Smooth muscle cell (in vitro differentiated cells): ENCODE measurements at regions not wholly inside any gene's neighbourhood (a gene's known extent, or its start where the extent isn't known, plus 50 kb on each side); places are given as distances from the start of the nearest gene placed in this dataset.

ENCODE experiments used
- DNase-seq: peaks from one replicate; lab custom pipeline; 2025; ENCODE audit not compliant: unreplicated experiment; lab: John Stamatoyannopoulos, UW
- H2AFZ ChIP-seq: fragments of 200-600 bp; sonication (generic); 2 replicates; pipeline ENCODE4 v1.6.0; 2016; ENCODE audit warnings: antibody characterized with exemption, low read depth, mild to moderate bottlenecking
- H3F3A ChIP-seq: fragments of 200-600 bp; sonication (generic); 2 replicates; pipeline ENCODE4 v1.6.0; 2017; ENCODE audit warnings: antibody characterized with exemption, low read depth
- H3K27ac ChIP-seq: fragments of 200-600 bp; sonication (generic); 2 replicates; pipeline ENCODE4 v1.5.1; 2016; ENCODE audit warnings: low read depth, mild to moderate bottlenecking
- H3K27me3 ChIP-seq: fragments of 200-600 bp; sonication (generic); 2 replicates; pipeline ENCODE4 v1.6.1; 2016; ENCODE audit warnings: low read depth, mild to moderate bottlenecking
- H3K36me3 ChIP-seq: fragments of 200-600 bp; sonication (generic); 2 replicates; pipeline ENCODE4 v1.5.1; 2016; ENCODE audit warnings: low read depth
- H3K4me1 ChIP-seq: fragments of 200-600 bp; sonication (generic); 2 replicates; pipeline ENCODE4 v1.5.1; 2016; ENCODE audit warnings: low read depth
- H3K4me2 ChIP-seq: fragments of 200-600 bp; sonication (generic); 2 replicates; pipeline ENCODE4 v1.6.0; 2016; ENCODE audit warnings: mild to moderate bottlenecking
- H3K4me3 ChIP-seq: fragments of 200-600 bp; sonication (generic); 2 replicates; pipeline ENCODE4 v1.5.1; 2016; ENCODE audit warnings: mild to moderate bottlenecking
- H3K79me2 ChIP-seq: fragments of 200-600 bp; sonication (generic); 2 replicates; pipeline ENCODE4 v1.6.0; 2016; ENCODE audit warnings: low read depth, mild to moderate bottlenecking
- H3K9ac ChIP-seq: fragments of 200-600 bp; sonication (generic); 2 replicates; pipeline ENCODE4 v1.6.0; 2016; ENCODE audit warnings: low read depth
- H3K9me3 ChIP-seq: fragments of 200-600 bp; sonication (generic); replicated peaks from 2 replicates; pipeline ENCODE4 v1.5.1; 2016; ENCODE audit warnings: low read depth
- H4K20me1 ChIP-seq: fragments of 200-600 bp; sonication (generic); 2 replicates; pipeline ENCODE4 v1.6.0; 2016; ENCODE audit warnings: low read depth
- WGBS: methylation state at CpG from one replicate; pipeline ENCODE4 v1.1.7; 2016; ENCODE audit warnings: low lambda C conversion rate; 5-methylcytosine and 5-hydroxymethylcytosine counted together
- TF ChIP-seq, protein P1 (sequence below): fragments of 200-600 bp; sonication (generic); IDR thresholded peaks from 2 replicates; pipeline ENCODE4 v1.5.1; 2017; ENCODE audit warnings: borderline replicate concordance, mild to moderate bottlenecking, antibody characterized with exemption; ENCODE audit not compliant: insufficient read depth, poor library complexity, severe bottlenecking

GRCh38 chr9:80934095-80934494 lies 755.3 kb downstream of the TLE1 start:
- Histone ChIP-seq H3K9me3 (no peaks in the 10 kb centered on the region), H3K9ac (no peak overlapping the region), H3K36me3 (no peaks in the 10 kb centered on the region), H3K4me2 (no peak overlapping the region), H3K27ac (no peak overlapping the region), H3K27me3 (no peaks in the 10 kb centered on the region), H3K79me2 (no peaks in the 10 kb centered on the region), H2AFZ (no peak overlapping the region), H4K20me1 (no peaks in the 10 kb centered on the region), H3K4me3 (no peak overlapping the region), H3K4me1 (no peaks in the 10 kb centered on the region), H3F3A (no peaks in the 10 kb centered on the region)
- no peak for DNase-seq
- WGBS, result 69% methylated on average over 3 of the region's 3 CpGs
- TF ChIP-seq, protein P1, sequence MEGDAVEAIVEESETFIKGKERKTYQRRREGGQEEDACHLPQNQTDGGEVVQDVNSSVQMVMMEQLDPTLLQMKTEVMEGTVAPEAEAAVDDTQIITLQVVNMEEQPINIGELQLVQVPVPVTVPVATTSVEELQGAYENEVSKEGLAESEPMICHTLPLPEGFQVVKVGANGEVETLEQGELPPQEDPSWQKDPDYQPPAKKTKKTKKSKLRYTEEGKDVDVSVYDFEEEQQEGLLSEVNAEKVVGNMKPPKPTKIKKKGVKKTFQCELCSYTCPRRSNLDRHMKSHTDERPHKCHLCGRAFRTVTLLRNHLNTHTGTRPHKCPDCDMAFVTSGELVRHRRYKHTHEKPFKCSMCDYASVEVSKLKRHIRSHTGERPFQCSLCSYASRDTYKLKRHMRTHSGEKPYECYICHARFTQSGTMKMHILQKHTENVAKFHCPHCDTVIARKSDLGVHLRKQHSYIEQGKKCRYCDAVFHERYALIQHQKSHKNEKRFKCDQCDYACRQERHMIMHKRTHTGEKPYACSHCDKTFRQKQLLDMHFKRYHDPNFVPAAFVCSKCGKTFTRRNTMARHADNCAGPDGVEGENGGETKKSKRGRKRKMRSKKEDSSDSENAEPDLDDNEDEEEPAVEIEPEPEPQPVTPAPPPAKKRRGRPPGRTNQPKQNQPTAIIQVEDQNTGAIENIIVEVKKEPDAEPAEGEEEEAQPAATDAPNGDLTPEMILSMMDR, result no peak

DNA sequence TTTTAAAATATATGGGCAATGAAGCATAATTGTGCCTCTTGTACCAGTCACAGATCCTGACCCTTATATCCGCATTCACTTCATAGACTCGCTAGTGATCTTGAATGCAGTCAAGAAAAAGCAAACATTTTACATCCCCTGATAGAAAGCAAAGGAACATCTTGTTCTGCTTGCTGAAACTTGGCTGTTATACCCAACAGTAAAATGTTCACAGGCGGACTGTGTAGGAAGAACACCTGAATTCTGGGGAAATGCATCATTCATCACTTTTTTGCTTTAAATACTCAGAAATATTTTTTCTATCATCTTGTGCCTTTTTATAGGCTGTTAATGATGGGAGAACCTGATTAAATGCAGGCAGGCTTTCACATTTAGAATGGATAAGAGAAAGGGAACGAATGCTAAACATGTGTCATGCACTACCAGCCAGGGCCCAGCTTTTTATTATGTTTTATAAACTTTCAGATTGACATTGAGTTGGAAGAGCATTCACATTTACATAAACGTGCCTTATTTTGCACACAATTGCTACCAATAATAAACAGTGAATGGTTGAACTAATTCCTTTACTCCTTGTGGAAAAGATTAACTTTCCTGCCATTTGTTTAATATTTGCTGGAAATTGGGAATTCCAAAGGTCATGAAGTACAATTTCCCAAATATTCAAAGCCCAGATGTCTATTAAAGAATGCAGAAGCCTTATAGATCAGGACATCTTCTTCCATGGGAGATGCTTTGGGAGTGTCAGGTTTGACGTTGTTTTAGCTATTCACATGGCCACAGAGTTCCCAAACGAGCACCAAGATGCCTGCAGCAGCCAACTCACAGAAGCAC lies 756.2 kb downstream of the TLE1 start:
- TF ChIP-seq, protein P1, result no peak
- 81% methylated on average over 7 of the region's 7 CpGs for WGBS
- DNase-seq, result no peak

DNA sequence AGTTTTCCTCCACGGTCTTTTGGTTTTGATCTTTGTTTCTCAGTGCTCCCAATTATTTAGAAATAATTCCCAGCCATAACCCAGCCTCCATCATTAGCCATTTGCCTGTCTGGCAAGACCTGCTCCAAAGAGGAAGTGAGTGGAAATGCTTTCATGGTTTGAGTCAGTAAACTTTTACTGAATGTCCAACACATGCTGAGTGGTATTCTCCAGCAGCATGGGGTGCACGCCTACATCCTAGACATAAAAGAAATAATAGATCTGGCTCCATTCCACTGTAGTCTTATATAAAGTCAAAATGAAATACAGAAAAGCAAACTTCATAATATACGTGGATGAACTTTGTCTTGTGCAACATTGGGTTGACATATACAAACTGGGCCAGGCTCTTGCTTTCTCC lies 757.2 kb downstream of the TLE1 start:
- no peak overlapping the region for H3K4me3 ChIP-seq
- no peak overlapping the region for H3K4me2 ChIP-seq
- no peaks in the 10 kb centered on the region for H3K4me1 ChIP-seq
- no peak overlapping the region for H2AFZ ChIP-seq
- no peak overlapping the region for H3K27ac ChIP-seq
- DNase-seq, result no peak
- H3K9me3 ChIP-seq, result no peaks in the 10 kb centered on the region
- no peaks in the 10 kb centered on the region for H3K27me3 ChIP-seq
- H3K9ac ChIP-seq, result no peak overlapping the region
- H3K36me3 ChIP-seq, result no peaks in the 10 kb centered on the region
- H3K79me2 ChIP-seq, result no peaks in the 10 kb centered on the region
- H3F3A ChIP-seq, result no peaks in the 10 kb centered on the region
- 62% methylated on average over 3 of the region's 3 CpGs for WGBS
- no peaks in the 10 kb centered on the region for H4K20me1 ChIP-seq
- TF ChIP-seq, protein P1, result no peak

More for the DNA sequence above, 756.2 kb downstream of the TLE1 start:
- H3K36me3 ChIP-seq, result no peaks in the 10 kb centered on the region
- no peaks in the 10 kb centered on the region for H3K79me2 ChIP-seq
- H3K4me1 ChIP-seq, result no peaks in the 10 kb centered on the region
- H2AFZ ChIP-seq, result no peak overlapping the region
- H3K9ac ChIP-seq, result no peak overlapping the region
- H3K9me3 ChIP-seq, result no peaks in the 10 kb centered on the region
- no peaks in the 10 kb centered on the region for H3F3A ChIP-seq
- no peak overlapping the region for H3K4me3 ChIP-seq
- H3K27me3 ChIP-seq, result no peaks in the 10 kb centered on the region
- H3K27ac ChIP-seq, result no peak overlapping the region
- no peaks in the 10 kb centered on the region for H4K20me1 ChIP-seq
- H3K4me2 ChIP-seq, result no peak overlapping the region

DNA sequence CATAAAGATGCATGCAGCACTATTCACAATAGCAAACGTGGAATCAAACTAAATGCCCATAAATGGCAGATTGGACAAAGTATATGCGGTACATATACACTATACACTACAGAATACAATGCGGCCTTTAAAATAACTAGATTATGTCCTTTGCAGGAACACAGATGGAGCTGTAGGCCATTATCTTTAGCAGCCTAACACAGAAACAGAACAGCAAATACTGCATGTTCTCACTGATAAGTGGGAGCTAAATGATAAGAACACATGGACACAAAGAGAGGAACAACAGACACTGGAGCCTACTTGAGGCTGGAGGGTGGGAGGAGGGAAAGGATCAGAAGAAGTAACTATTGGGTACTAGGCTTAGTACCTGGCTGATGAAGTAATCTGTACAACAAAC lies 758.2 kb downstream of the TLE1 start:
- Histone ChIP-seq H3K4me3 (no peak overlapping the region), H3F3A (no peaks in the 10 kb centered on the region), H2AFZ (no peak overlapping the region), H3K9ac (no peak overlapping the region), H4K20me1 (no peaks in the 10 kb centered on the region), H3K79me2 (no peaks in the 10 kb centered on the region), H3K4me2 (no peak overlapping the region), H3K4me1 (no peaks in the 10 kb centered on the region), H3K27me3 (no peaks in the 10 kb centered on the region), H3K27ac (no peak overlapping the region), H3K36me3 (no peaks in the 10 kb centered on the region), H3K9me3 (no peaks in the 10 kb centered on the region)
- DNase-seq, result no peak
- 62% methylated on average over 3 of the region's 3 CpGs for WGBS
- TF ChIP-seq, protein P1, result no peak
